ENCODE measurements at regions not wholly inside any gene's neighbourhood (a gene's known extent, or its start where the extent isn't known, plus 50 kb on each side); places are given as distances from the start of the nearest gene placed in this dataset.

DNA sequence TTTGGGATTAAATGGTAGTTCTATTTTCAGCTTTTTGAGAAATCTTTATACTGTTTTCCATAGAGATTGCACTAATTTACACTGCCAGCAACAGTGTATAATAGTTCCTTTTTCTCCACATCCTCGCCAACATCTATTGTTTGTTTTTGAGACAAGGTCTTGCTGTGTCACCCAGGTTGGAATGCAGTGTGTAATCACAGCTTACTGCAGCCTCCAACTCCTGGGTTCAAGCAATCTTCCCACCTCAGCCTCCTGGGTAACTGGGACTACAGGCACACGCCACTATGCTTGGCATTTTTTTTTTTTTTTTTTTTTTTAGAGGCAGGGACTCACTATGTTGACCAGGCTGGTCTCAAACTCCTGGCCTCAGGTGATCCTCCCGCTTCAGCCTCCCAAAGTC lies 164.5 kb upstream of the CXADR start:
- TF ChIP-seq, protein P1, sequence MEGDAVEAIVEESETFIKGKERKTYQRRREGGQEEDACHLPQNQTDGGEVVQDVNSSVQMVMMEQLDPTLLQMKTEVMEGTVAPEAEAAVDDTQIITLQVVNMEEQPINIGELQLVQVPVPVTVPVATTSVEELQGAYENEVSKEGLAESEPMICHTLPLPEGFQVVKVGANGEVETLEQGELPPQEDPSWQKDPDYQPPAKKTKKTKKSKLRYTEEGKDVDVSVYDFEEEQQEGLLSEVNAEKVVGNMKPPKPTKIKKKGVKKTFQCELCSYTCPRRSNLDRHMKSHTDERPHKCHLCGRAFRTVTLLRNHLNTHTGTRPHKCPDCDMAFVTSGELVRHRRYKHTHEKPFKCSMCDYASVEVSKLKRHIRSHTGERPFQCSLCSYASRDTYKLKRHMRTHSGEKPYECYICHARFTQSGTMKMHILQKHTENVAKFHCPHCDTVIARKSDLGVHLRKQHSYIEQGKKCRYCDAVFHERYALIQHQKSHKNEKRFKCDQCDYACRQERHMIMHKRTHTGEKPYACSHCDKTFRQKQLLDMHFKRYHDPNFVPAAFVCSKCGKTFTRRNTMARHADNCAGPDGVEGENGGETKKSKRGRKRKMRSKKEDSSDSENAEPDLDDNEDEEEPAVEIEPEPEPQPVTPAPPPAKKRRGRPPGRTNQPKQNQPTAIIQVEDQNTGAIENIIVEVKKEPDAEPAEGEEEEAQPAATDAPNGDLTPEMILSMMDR (IDR thresholded peaks at IDR 0.05): no peak
- no peak for TF ChIP-seq POLR2A (IDR thresholded peaks at IDR 0.05)
